Testis (tissue), 2 donors: ENCODE measurements at regions not wholly inside any gene's neighbourhood (a gene's known extent, or its start where the extent isn't known, plus 50 kb on each side); places are given as distances from the start of the nearest gene placed in this dataset.

Experiments used
- CTCF ChIP-seq, 3 experiments: fragments of 450-650 bp in 2 of 3; fragments of 200-600 bp in 1 of 3; sonication (generic) in 1 of 3; IDR thresholded peaks; one replicate each; pipeline ENCODE4 v1.5.1; 2016 to 2019; ENCODE audit warnings: antibody characterized with exemption in 3 of 3, mild to moderate bottlenecking in 2 of 3, moderate library complexity in 1 of 3
- POLR2A ChIP-seq: fragments of 450-650 bp; IDR thresholded peaks from one replicate; pipeline ENCODE4 v1.6.1; 2017; ENCODE audit warnings: antibody characterized with exemption, mild to moderate bottlenecking, moderate library complexity

- TF ChIP-seq CTCF (IDR thresholded peaks at IDR 0.05) (no peak), POLR2A (no peak)
Observed at GRCh38 chr11:128342511-128343134, 244.7 kb downstream of the ETS1 start.
